HepG2 (cell line): ENCODE measurements at regions not wholly inside any gene's neighbourhood (a gene's known extent, or its start where the extent isn't known, plus 50 kb on each side); places are given as distances from the start of the nearest gene placed in this dataset.

Experiments used
- ATAC-seq: fragments of 200-7000 bp; cut with Tn5 transposase; 3 replicates; pipeline ENCODE4 v1.9.1; 2020; ENCODE audit warnings: mild to moderate bottlenecking, moderate library complexity
- BruUV-seq: library from RNA; stranded (reverse); fragments of 400-500 nt; replicated peaks from 2 replicates; lab custom pipeline; 2021; lab: Mats Ljungman, UMichigan
- CTCF ChIA-PET: fragments of 300-600 bp; formaldehyde crosslinking; extraction: SDS; loops from one replicate; lab custom pipeline; 2021; ENCODE audit warnings: low total read pairs, inconsistent platforms, low intra/inter-chr PET ratio; lab: Yijun Ruan, JAX
- POLR2A ChIA-PET: fragments of 350-600 bp; sonication (Branson Sonifier 250); formaldehyde crosslinking; loops from one replicate; lab custom pipeline; 2020; ENCODE audit warnings: antibody characterized with exemption, inconsistent platforms; lab: Yijun Ruan, JAX
- DNase-seq: peaks from one replicate; pipeline ENCODE4 v3.0.0-alpha.2; 2015; ENCODE audit warnings: low spot score
- FAIRE-seq: peaks from 3 replicates; lab custom pipeline; 2011; peaks lifted over from hg19 to GRCh38; lab: Jason Lieb, UNC
- H2AFZ ChIP-seq: one replicate; pipeline ENCODE4 v1.6.1; 2011; ENCODE audit warnings: low read length, inconsistent platforms
- H3K27ac ChIP-seq: fragments of 300-600 bp; 3 replicates; pipeline ENCODE4 v1.8.0; 2011; ENCODE audit warnings: mixed run types, mild to moderate bottlenecking, mixed read lengths, low read length, inconsistent platforms; ENCODE audit not compliant: insufficient read depth; ENCODE audit errors: extremely low read length
- H3K27me3 ChIP-seq, 2 experiments: fragments of 200-600 bp in 1 of 2; 2 replicates in 1 of 2; 3 replicates in 1 of 2; pipeline versions ENCODE4 v1.6.0 to v1.8.0; 2011; ENCODE audit warnings: low read length in 2 of 2, mild to moderate bottlenecking in 2 of 2, moderate library complexity in 2 of 2, inconsistent platforms in 1 of 2; ENCODE audit not compliant: insufficient read depth in 2 of 2, control insufficient read depth in 1 of 2
- H3K36me3 ChIP-seq, 2 experiments: fragments of 200-600 bp in 1 of 2; replicated peaks in 1 of 2; 2 replicates in 1 of 2; 3 replicates in 1 of 2; pipeline versions ENCODE4 v1.5.1 to v1.8.0; 2011; ENCODE audit warnings: low read length in 2 of 2, inconsistent platforms in 1 of 2; ENCODE audit not compliant: insufficient read depth in 2 of 2, control insufficient read depth in 1 of 2
- H3K4me1 ChIP-seq: 2 replicates; pipeline ENCODE4 v1.5.1; 2012; ENCODE audit warnings: low read length, inconsistent platforms; ENCODE audit not compliant: insufficient read depth
- H3K4me2 ChIP-seq: 2 replicates; pipeline ENCODE4 v1.6.0; 2011; ENCODE audit warnings: low read depth, low read length, inconsistent platforms
- H3K4me3 ChIP-seq, 3 experiments: fragments of 200-600 bp in 1 of 3; sonication (generic), shearing (Covaris generic) in 1 of 3; replicated peaks in 1 of 3; 2 replicates each; pipeline ENCODE4 v1.5.1; 2011 to 2016; ENCODE audit warnings: low read length in 3 of 3, inconsistent platforms in 2 of 3, low read depth in 2 of 3, mild to moderate bottlenecking in 2 of 3, control low read depth in 1 of 3, mixed read lengths in 1 of 3; ENCODE audit not compliant: insufficient read depth in 1 of 3
- H3K79me2 ChIP-seq: one replicate; pipeline ENCODE4 v1.6.1; 2011; ENCODE audit warnings: low read length, inconsistent platforms; ENCODE audit not compliant: insufficient read depth
- H3K9ac ChIP-seq: 2 replicates; pipeline ENCODE4 v1.6.0; 2011; ENCODE audit warnings: mild to moderate bottlenecking, low read depth, low read length, inconsistent platforms; ENCODE audit not compliant: insufficient read depth
- H3K9me3 ChIP-seq: 2 replicates; pipeline ENCODE4 v1.5.1; 2012; ENCODE audit warnings: mild to moderate bottlenecking, low read length
- H4K20me1 ChIP-seq: 2 replicates; pipeline ENCODE4 v1.6.0; 2011; ENCODE audit warnings: inconsistent platforms, mild to moderate bottlenecking, low read length, moderate library complexity; ENCODE audit not compliant: insufficient read depth
- CEBPZ ChIP-seq: IDR thresholded peaks from 2 replicates; pipeline ENCODE4 v1.6.1; 2012; ENCODE audit warnings: low read length, improper control_type of control experiment
- IRF1 ChIP-seq: sonication (generic); formaldehyde crosslinking; IDR thresholded peaks from 2 replicates; pipeline ENCODE4 v1.4.0; 2020; ENCODE audit warnings: low read depth, mild to moderate bottlenecking, missing genetic modification reagents
- KDM2A ChIP-seq: sonication (generic); formaldehyde crosslinking; IDR thresholded peaks from 2 replicates; pipeline ENCODE4 v1.4.0; 2020; ENCODE audit warnings: low read depth, missing genetic modification reagents, borderline replicate concordance
- KLF12 ChIP-seq: sonication (generic); formaldehyde crosslinking; IDR thresholded peaks from 2 replicates; pipeline ENCODE4 v1.4.0; 2020; ENCODE audit warnings: missing genetic modification reagents, borderline replicate concordance
- MIER3 ChIP-seq: IDR thresholded peaks from 2 replicates; pipeline ENCODE4 v1.6.1; 2016; ENCODE audit warnings: missing compliant biosample characterization, borderline replicate concordance
- MTA3 ChIP-seq: sonication (generic); formaldehyde crosslinking; IDR thresholded peaks from 2 replicates; pipeline ENCODE4 v1.4.0; 2020; ENCODE audit warnings: missing genetic modification reagents
- RARG ChIP-seq: sonication (generic); formaldehyde crosslinking; IDR thresholded peaks from 2 replicates; pipeline ENCODE4 v1.4.0; 2020; ENCODE audit warnings: low read depth, mild to moderate bottlenecking, missing genetic modification reagents
- RELA ChIP-seq: sonication (generic); formaldehyde crosslinking; IDR thresholded peaks from 2 replicates; pipeline ENCODE4 v1.4.0; 2020; ENCODE audit warnings: missing genetic modification reagents
- RXRA ChIP-seq: sonication (generic); formaldehyde crosslinking; IDR thresholded peaks from 2 replicates; pipeline ENCODE4 v1.5.1; 2020; ENCODE audit warnings: missing genetic modification reagents
- TCF12 ChIP-seq, 2 experiments: fragments of 450-650 bp in 1 of 2; sonication (generic) in 1 of 2; formaldehyde crosslinking in 1 of 2; IDR thresholded peaks; 2 replicates each; pipeline versions ENCODE4 v1.6.1 to v1.8.0; 2017 to 2022; ENCODE audit warnings: antibody characterized with exemption in 1 of 2, mild to moderate bottlenecking in 1 of 2, missing genetic modification reagents in 1 of 2, moderate library complexity in 1 of 2
- TFDP2 ChIP-seq: sonication (generic); formaldehyde crosslinking; IDR thresholded peaks from 2 replicates; pipeline ENCODE4 v1.4.0; 2020; ENCODE audit warnings: missing genetic modification reagents
- ZNF414 ChIP-seq: sonication (generic); formaldehyde crosslinking; IDR thresholded peaks from 2 replicates; pipeline ENCODE4 v1.5.0; 2020; ENCODE audit warnings: missing genetic modification reagents
- ZNF709 ChIP-seq: sonication (generic); formaldehyde crosslinking; IDR thresholded peaks from 2 replicates; pipeline ENCODE4 v1.5.0; 2020; ENCODE audit warnings: mild to moderate bottlenecking, missing genetic modification reagents
- WGBS: methylation state at CpG from one replicate; pipeline ENCODE4 v1.1.6; 2017; ENCODE audit warnings: low lambda C conversion rate; 5-methylcytosine and 5-hydroxymethylcytosine counted together
- in situ Hi-C: cut with HindIII; loops from 2 replicates; pipeline ENCODE4 v1.10.0; 2017; ENCODE audit warnings: low pct_unique_long_range_greater_than_20kb; ENCODE audit not compliant: extremely low pct_ligation_motif_present
- intact Hi-C: fragments of 100-400 bp; cut with micrococcal nuclease; formaldehyde crosslinking; loops from one replicate; pipeline ENCODE4 v1.10.0; 2022; ENCODE audit not compliant: unreplicated experiment

GRCh38 chr11:24206030-24206429, 290.8 kb upstream of the LUZP2 start:
- ATAC-seq (no peak), FAIRE-seq (no peak), DNase-seq (no peak)
- no peak overlapping the region for H3K27ac ChIP-seq
- H3K36me3 ChIP-seq: no peaks in the 10 kb centered on the region
- WGBS: 13% methylated on average over 2 of the region's 2 CpGs
- H3K27me3 ChIP-seq: no peaks in the 10 kb centered on the region
- in situ Hi-C loops: no loop called here
- BruUV-seq: no TSS peak
- H2AFZ ChIP-seq: no peak overlapping the region
- intact Hi-C loops: no loop called here
- ChIA-PET POLR2A (no interaction called here), CTCF (no interaction called here)
- no peak overlapping the region for H3K4me2 ChIP-seq
- H4K20me1 ChIP-seq: no peaks in the 10 kb centered on the region
- H3K79me2 ChIP-seq: no peaks in the 10 kb centered on the region
- no peak overlapping the region for H3K9ac ChIP-seq
- TF ChIP-seq ZNF709 (CRISPR knock-in tag) (no peak), RARG (CRISPR knock-in tag) (no peak), TFDP2 (CRISPR knock-in tag) (no peak), RXRA (CRISPR knock-in tag) (no peak), KDM2A (CRISPR knock-in tag) (no peak), MTA3 (CRISPR knock-in tag) (no peak), TCF12 (IDR thresholded peaks at IDR 0.05) (no peak), TCF12 (CRISPR knock-in tag; IDR thresholded peaks at IDR 0.05) (no peak), RELA (no peak), MIER3 (CRISPR knock-in tag) (no peak)
- no peaks in the 10 kb centered on the region for H3K9me3 ChIP-seq
- H3K4me1 ChIP-seq: no peaks in the 10 kb centered on the region
- H3K4me3 ChIP-seq: no peak overlapping the region

- ChIA-PET CTCF (no interaction called here), POLR2A (no interaction called here)
- 0% methylated on average over 1 of the region's 1 CpG for WGBS
- no peak for DNase-seq
- H3K4me3 ChIP-seq: no peak overlapping the region
- H3K27me3 ChIP-seq: no peaks in the 10 kb centered on the region
- in situ Hi-C loops (no loop called here), intact Hi-C loops (no loop called here)
- no peak overlapping the region for H3K27ac ChIP-seq
- no peaks in the 10 kb centered on the region for H3K9me3 ChIP-seq
- H3K79me2 ChIP-seq: no peaks in the 10 kb centered on the region
- H2AFZ ChIP-seq: no peak overlapping the region
- no peaks in the 10 kb centered on the region for H3K4me1 ChIP-seq
- no peak for FAIRE-seq
- no peaks in the 10 kb centered on the region for H4K20me1 ChIP-seq
- H3K9ac ChIP-seq: no peak overlapping the region
- no TSS peak for BruUV-seq
- no peak for ATAC-seq
- no peaks in the 10 kb centered on the region for H3K36me3 ChIP-seq
- H3K4me2 ChIP-seq: no peak overlapping the region
- TF ChIP-seq ZNF414 (no peak), KLF12 (no peak), IRF1 (CRISPR knock-in tag) (no peak), CEBPZ (no peak)
Observed at GRCh38 chr11:24206511-24206910, 290.3 kb upstream of the LUZP2 start.
